HG02798 (cell line): ENCODE measurements at regions not wholly inside any gene's neighbourhood (a gene's known extent, or its start where the extent isn't known, plus 50 kb on each side); places are given as distances from the start of the nearest gene placed in this dataset.

Experiments used
- ATAC-seq: cut with Tn5 transposase; IDR thresholded peaks from one replicate; pipeline ENCODE4 v1.9.1; 2021; ENCODE audit warnings: mild to moderate bottlenecking; ENCODE audit not compliant: unreplicated experiment, poor library complexity

DNA sequence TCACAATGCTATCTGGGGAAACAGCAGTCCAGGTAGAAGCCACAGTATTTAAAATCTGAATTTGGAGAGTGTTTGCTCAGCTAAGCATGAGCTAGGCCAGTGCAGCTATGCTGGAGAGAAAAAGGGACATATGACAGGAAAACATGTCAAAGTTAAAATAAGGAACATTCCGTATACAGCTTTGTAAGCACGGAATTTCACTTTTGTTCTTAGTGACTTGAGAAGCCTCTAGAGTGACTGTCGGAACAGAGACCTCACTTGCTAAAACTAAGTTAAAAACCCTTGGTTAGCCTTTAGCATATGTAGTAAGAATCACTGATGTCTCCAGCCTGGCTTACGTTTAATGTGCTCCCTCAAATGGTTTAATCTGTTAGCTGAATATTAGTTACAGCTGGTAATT is 661.7 kb downstream of the KCNT2 start:
- ATAC-seq = no peak

DNA sequence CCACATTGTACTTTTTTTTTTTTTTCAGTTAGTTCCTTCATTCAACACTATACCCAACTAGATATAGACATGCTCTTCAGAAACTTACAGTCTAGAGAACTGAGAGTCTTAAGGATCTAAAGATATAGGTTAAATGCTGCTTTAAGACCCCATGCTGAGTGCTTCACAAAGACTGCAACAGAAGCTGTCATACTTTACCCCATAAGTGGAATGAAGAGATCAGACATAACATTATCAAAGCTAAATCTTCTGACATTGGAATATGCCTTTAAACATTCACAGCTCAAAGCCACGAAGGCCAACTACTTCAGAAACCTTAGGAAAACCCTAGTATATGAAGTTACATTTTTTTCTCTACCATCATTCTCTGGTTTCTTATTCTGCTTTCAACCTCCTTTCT is 666.4 kb downstream of the KCNT2 start:
- no peak for ATAC-seq

GRCh38 chr1:195941314-195941713 is 666.9 kb downstream of the KCNT2 start:
- no peak for ATAC-seq

DNA sequence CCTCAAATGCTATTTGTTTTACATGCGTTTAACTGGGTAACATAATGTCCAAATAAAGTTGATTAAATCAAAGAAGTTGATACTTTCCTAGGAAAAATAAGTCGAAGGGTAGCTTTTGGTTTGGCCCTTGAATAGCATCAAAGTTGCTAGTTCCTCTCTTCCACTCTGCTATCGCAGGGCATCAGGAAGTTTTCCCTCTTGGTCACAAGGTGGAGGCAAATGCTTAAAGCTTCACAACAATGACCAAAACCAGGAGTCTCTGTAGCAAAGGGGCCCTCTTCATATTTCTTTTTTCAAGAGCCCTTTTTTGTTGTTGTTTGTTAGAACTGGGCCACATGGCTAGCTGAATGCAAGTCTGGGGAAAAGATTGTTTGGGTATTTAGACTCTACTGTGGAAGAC is 668.4 kb downstream of the KCNT2 start:
- ATAC-seq = no peak

DNA sequence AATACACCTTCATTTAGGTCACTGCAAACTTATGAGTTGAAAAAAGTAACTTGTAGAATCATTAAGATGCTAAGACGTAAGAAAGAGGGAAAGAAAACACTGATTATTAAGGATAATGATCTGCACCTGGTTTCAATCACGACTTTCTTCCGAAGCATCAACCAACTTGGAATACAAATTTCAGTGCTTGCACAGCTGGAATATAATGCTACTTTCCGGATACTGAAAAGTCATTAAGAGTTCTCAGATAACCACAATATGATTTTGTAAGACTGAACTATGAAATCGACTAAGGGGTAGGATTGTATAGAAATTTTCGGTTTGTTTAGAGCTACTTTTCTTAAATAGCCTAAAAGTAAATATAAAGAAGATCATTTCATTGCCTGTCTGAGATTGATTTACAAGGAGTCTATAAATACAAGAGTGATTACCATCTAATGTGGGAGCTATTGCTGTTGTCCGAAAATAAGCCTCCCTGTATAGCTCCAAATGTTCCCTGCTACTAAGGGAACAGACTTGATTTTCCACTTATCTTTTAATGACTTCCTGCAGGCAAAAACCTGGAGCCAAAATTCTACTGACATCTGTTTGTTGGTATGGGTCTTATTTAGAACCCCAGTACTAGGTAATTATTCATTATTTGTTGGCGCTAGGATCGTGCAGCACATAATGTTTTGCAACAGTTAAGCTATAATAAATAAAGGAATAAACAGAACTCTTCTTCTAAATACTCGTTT is 673.3 kb downstream of the KCNT2 start:
- no peak for ATAC-seq

DNA sequence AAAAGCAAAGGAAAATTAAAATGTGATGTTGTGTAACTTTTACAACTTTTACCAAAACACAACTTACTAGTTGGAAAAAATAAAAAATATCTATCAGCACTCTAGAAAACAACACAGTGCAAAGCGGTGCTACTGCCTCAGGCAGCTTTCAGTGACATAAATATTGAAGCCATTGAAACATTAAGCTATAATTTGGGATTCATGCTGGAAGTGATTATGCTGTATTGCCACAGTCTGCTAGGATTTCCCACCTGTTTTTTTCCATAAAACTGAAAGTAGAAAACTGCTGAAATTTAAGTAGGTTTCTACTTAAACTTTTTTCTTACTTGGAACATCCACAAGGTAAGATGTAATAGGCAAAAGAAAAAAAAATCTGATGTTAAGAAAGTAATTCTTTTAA is 674.4 kb downstream of the KCNT2 start:
- ATAC-seq = no peak

DNA sequence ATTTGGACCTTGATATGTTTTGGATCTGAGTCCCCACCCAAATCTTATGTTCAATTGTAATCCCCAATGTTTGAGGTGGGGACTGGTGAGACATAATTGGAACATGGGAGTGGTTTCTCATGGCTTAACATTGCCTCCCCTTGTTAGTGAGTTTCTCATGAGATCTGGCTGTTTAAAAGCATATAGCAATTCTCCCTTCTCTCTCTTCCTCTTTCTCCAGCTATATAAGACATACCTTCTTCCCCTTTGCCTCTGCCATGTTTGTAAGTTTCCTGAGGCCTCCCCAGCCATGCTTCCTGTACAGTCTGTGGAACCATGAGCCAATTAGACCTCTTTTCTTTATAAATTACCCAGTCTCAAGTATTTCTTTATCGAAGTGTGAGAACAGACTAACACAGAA is 692.4 kb downstream of the KCNT2 start:
- ATAC-seq = no peak

DNA sequence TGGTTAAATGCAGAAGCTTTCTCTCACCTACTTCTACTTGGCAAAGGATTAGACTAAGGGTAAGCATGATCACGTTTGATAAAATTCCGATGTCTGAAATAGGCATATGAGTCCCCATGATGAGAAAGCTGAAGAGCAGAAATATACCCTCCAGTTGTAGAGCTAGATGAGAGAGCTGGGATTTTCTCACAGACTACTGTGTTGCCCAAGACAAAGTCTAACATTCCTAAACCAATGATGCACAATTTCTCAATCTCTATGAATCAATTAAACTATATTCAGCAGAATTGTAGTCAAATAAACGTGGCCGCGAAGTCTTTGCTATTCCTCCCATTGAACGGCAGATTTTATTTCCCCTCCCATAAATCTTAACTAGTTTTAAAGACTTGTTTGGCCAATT is 699.2 kb downstream of the KCNT2 start:
- no peak for ATAC-seq

GRCh38 chr1:195908121-195908520 is 700.1 kb downstream of the KCNT2 start:
- no peak for ATAC-seq

GRCh38 chr1:195903203-195903602 is 705.0 kb downstream of the KCNT2 start:
- no peak for ATAC-seq

DNA sequence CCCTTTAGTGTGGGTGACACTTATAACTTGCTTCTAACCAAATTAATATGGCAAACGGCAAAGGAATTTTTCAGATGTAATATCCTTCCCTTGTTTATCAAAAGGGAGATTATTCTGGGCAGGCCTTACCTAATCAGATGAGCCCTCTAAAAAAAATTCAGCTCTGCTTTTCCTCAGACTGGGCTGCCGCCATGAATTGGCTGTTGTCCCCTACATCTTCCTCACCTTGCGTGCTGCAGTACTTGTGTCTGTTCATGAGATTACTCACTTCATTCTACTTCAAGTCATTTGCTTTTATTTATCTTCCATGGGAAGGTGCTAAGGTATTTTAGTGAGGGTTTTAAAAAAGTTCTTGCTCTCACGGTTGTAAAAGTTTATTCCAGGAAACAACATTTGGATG is 705.5 kb downstream of the KCNT2 start:
- no peak for ATAC-seq

- ATAC-seq = no peak
These were observed 708.4 kb downstream of the KCNT2 start for GRCh38 chr1:195899762-195900352.

DNA sequence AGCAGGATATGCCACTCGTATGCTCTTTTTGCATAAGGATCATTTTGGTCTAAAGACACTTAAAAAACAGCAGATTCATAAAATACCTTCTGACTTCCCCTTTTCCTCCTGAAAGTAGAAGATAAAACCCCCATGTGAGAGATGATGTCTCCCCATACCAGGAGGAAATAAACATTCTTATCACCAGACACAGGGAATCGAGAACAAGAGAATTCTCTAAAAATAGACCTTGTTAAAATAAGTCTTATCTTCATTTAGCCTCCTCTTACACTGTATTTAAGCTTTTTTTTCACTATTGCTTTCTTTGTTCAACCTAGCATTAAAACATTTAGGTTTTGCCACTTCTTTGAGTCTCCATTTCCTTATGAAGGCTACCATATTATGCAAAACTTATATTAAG is 709.3 kb downstream of the KCNT2 start:
- ATAC-seq = no peak

GRCh38 chr1:195898373-195898772 is 709.9 kb downstream of the KCNT2 start:
- no peak for ATAC-seq

DNA sequence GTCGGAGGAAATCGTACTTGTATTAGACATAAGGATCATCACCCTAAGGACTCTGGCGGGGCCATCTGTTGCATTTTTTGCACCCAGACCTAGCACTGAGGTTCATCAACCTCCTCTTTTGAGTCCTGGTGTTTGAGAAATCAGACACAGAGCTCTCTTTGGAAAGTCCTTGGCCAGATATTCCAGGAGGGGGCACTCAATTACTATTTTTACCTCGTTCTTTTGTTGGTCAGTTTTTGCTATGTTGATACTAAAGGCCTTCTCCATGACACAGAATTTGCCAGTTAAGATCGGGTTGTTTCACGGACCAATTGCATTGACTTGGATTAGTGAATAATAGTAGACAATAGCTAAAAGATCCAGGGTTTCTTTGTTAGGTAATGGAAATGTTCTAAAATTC is 711.2 kb downstream of the KCNT2 start:
- ATAC-seq = no peak

DNA sequence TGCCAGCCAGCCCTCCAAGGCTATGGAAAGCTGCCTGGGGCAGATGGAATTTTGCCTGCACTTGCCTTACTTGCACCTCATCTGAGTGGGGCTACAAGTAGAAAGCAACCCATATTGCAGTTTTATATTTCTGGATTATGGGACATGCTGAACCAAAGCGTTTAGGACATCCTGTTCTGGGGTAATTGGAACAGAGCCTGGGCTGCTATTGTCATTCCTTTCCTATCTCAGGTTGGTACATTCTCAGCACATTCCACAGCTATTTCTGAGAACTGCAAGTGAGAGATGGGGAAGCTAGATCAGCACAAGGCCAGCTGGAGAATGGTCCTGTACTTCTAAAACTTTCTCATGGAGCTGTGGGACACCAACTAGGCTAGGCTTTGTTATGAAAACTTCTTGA is 713.8 kb downstream of the KCNT2 start:
- ATAC-seq = no peak

- ATAC-seq = no peak
These were observed 722.2 kb downstream of the KCNT2 start for GRCh38 chr1:195886000-195886399.

- no peak for ATAC-seq
These were observed 729.8 kb downstream of the KCNT2 start for GRCh38 chr1:195878478-195878877.

- no peak for ATAC-seq
These were observed 731.4 kb downstream of the KCNT2 start for GRCh38 chr1:195876792-195877191.

GRCh38 chr1:195872376-195872775 is 735.9 kb downstream of the KCNT2 start:
- ATAC-seq = no peak

DNA sequence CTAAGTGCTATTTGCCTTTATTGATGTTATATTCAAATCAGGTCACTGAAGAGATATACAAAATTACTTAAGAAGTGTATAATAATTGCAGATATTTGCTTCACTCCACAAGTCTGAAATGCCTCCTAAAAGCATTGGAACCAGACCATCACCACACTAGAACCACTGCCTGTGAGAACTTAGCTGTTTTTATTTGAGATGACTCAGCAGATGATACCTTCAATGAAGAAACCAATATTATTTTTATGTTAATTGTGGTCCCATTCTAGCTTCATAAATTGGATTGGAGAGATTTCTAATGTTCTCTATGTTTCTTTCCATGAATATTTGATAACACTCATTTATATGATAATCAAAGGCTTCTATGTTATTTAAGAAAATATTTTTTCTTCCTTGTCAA is 740.6 kb downstream of the KCNT2 start:
- ATAC-seq = no peak

DNA sequence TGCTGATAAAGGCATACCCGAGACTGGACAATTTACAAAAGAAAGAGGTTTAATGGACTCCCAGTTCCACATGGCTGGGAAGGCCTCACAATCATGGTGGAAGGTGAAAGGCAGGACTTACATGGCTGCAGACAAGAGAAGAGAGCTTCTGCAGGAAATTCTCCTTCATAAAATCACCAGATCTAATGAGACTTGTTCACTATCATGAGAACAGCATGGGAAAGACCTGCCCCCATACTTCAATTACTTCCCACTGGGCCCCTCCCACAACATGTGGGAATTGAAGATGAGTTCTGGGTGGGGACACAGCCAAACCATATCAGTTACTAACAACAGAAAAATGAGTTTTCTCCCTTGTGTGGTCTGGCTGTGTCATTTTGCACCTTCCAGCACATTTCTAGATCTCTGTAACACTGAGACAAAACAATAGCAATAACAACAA is 741.4 kb downstream of the KCNT2 start:
- no peak for ATAC-seq
